Astrocyte (in vitro differentiated cells and primary cell): ENCODE measurements at regions not wholly inside any gene's neighbourhood (a gene's known extent, or its start where the extent isn't known, plus 50 kb on each side); places are given as distances from the start of the nearest gene placed in this dataset.

Experiments used
- EZH2 ChIP-seq: IDR thresholded peaks from 2 replicates; pipeline ENCODE4 v1.6.1; 2012; ENCODE audit warnings: mild to moderate bottlenecking, low read length, inconsistent platforms; ENCODE audit not compliant: insufficient read depth
- TF ChIP-seq, protein P1 (sequence below): IDR thresholded peaks from 2 replicates; pipeline ENCODE4 v1.5.1; 2011; ENCODE audit warnings: low read depth, mild to moderate bottlenecking, inconsistent platforms, low read length, moderate library complexity; ENCODE audit not compliant: insufficient read depth

DNA sequence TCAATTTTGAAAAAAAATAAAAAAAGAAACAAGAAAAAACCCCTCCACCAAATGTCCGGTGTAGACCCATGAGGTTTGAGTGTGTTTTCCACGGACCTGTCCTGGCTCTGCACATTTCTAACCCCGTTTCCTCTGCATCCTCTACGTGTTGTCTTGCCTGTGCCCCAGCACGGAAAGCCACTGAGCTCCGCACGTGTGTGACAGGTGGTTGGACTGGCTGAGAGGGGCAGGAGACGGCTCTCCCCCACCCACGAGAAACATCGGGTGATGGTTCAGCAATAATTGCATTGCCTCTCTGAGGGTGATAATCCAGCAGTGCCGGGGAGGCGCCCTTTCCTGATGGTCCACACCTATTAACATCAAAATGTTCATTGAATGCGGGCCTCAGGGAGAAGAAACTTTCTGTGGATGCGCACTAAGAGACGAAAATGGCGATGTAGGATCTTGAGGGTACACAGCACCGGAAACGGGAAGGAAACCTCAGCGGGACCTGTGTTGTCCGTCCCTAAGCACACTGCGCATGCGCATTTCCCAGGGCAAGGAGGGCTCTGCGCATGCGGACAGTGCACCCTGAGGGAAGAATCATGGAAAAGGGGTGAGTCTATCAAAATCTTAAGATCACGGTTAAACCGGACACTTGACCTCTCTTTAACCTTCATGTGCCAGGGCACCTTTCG lies 470.1 kb upstream of the ADARB2 start:
- no peak for TF ChIP-seq EZH2
- TF ChIP-seq, protein P1, sequence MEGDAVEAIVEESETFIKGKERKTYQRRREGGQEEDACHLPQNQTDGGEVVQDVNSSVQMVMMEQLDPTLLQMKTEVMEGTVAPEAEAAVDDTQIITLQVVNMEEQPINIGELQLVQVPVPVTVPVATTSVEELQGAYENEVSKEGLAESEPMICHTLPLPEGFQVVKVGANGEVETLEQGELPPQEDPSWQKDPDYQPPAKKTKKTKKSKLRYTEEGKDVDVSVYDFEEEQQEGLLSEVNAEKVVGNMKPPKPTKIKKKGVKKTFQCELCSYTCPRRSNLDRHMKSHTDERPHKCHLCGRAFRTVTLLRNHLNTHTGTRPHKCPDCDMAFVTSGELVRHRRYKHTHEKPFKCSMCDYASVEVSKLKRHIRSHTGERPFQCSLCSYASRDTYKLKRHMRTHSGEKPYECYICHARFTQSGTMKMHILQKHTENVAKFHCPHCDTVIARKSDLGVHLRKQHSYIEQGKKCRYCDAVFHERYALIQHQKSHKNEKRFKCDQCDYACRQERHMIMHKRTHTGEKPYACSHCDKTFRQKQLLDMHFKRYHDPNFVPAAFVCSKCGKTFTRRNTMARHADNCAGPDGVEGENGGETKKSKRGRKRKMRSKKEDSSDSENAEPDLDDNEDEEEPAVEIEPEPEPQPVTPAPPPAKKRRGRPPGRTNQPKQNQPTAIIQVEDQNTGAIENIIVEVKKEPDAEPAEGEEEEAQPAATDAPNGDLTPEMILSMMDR, result no peak
